K562 (cell line): ENCODE measurements at regions not wholly inside any gene's neighbourhood (a gene's known extent, or its start where the extent isn't known, plus 50 kb on each side); places are given as distances from the start of the nearest gene placed in this dataset.

Experiments used
- CEBPG ChIP-seq, 3 experiments: fragments of 200-800 bp in 1 of 3; sonication (Bioruptor generic) in 1 of 3; sonication (generic) in 1 of 3; formaldehyde crosslinking in 1 of 3; IDR thresholded peaks in 2 of 3; conservative IDR thresholded peaks in 1 of 3; 2 replicates each; pipeline versions ENCODE4 v1.6.1 to v1.8.0; 2016 to 2022; ENCODE audit warnings: missing compliant biosample characterization in 2 of 3, missing genetic modification characterization in 2 of 3, mild to moderate bottlenecking in 1 of 3, missing genetic modification reagents in 1 of 3
- EGR1 ChIP-seq: fragments of 450-650 bp; conservative IDR thresholded peaks from 2 replicates; pipeline ENCODE4 v1.6.1; 2017; ENCODE audit warnings: mild to moderate bottlenecking
- EP300 ChIP-seq: IDR thresholded peaks from 2 replicates; pipeline ENCODE4 v1.6.1; 2012; ENCODE audit warnings: low read length, improper control_type of control experiment
- FOXM1 ChIP-seq, 2 experiments: fragments of 450-650 bp in 1 of 2; sonication (generic) in 1 of 2; formaldehyde crosslinking in 1 of 2; IDR thresholded peaks; 2 replicates each; pipeline versions ENCODE4 v1.6.1 to v1.9.0; 2017 to 2022; ENCODE audit warnings: low read depth in 2 of 2, mild to moderate bottlenecking in 2 of 2, missing genetic modification reagents in 1 of 2, moderate library complexity in 1 of 2
- IRF1 ChIP-seq: sonication (generic); formaldehyde crosslinking; IDR thresholded peaks from 2 replicates; pipeline ENCODE4 v1.8.0; 2022; ENCODE audit warnings: missing genetic modification reagents, mild to moderate bottlenecking, borderline replicate concordance
- MTA3 ChIP-seq: fragments of 450-650 bp; formaldehyde crosslinking; IDR thresholded peaks from 2 replicates; pipeline ENCODE4 v1.6.1; 2017; ENCODE audit warnings: mild to moderate bottlenecking, borderline replicate concordance
- NR2C1 ChIP-seq, 2 experiments: fragments of 450-650 bp; IDR thresholded peaks; 2 replicates each; pipeline ENCODE4 v1.6.1; 2017; ENCODE audit warnings: mild to moderate bottlenecking in 2 of 2, antibody characterized with exemption in 1 of 2, inconsistent platforms in 1 of 2, missing compliant biosample characterization in 1 of 2, missing genetic modification characterization in 1 of 2
- NR4A1 ChIP-seq, 2 experiments: fragments of 250-450 bp in 1 of 2; fragments of 450-650 bp in 1 of 2; sonication (Bioruptor Pico) in 1 of 2; IDR thresholded peaks; 2 replicates each; pipeline versions ENCODE4 v1.4.0 to v1.6.1; 2016 to 2020; ENCODE audit warnings: mild to moderate bottlenecking in 2 of 2, missing compliant biosample characterization in 1 of 2, missing genetic modification characterization in 1 of 2, moderate library complexity in 1 of 2
- PHB2 ChIP-seq: fragments of 450-650 bp; IDR thresholded peaks from 2 replicates; pipeline ENCODE4 v1.6.1; 2017; ENCODE audit warnings: low read depth
- POLR2A ChIP-seq: fragments of 450-650 bp; conservative IDR thresholded peaks from 2 replicates; pipeline ENCODE4 v1.6.1; 2016
- REST ChIP-seq, 2 experiments: fragments of 450-650 bp; formaldehyde crosslinking in 1 of 2; IDR thresholded peaks; 2 replicates each; pipeline versions ENCODE4 v1.4.0 to v1.6.1; 2014 to 2020; ENCODE audit warnings: mild to moderate bottlenecking in 2 of 2, borderline replicate concordance in 1 of 2, low read depth in 1 of 2
- RFX5 ChIP-seq: IDR thresholded peaks from 2 replicates; pipeline ENCODE4 v1.6.1; 2011; ENCODE audit warnings: low read depth, mild to moderate bottlenecking, improper control_type of control experiment, low read length
- SMC3 ChIP-seq: conservative IDR thresholded peaks from 2 replicates; pipeline ENCODE4 v1.6.1; 2011; ENCODE audit warnings: low read depth, low read length, improper control_type of control experiment; ENCODE audit not compliant: insufficient read depth
- ZNF121 ChIP-seq: sonication (generic); formaldehyde crosslinking; conservative IDR thresholded peaks from 2 replicates; pipeline ENCODE4 v1.8.0; 2022; ENCODE audit warnings: missing genetic modification reagents

GRCh38 chr18:10351858-10352257 is 102.6 kb upstream of the APCDD1 start:
- no peak for TF ChIP-seq FOXM1 (IDR thresholded peaks at IDR 0.05; ENCODE audit: low read depth)
- no peak for TF ChIP-seq FOXM1 (CRISPR knock-in tag; IDR thresholded peaks at IDR 0.05; ENCODE audit: low read depth)
- TF ChIP-seq NR2C1 (IDR thresholded peaks at IDR 0.05) = no peak
- no peak for TF ChIP-seq NR2C1 (tag; IDR thresholded peaks at IDR 0.05)
- TF ChIP-seq NR4A1 (CRISPR knock-in tag; IDR thresholded peaks at IDR 0.05) = no peak
- TF ChIP-seq NR4A1 (tag; IDR thresholded peaks at IDR 0.05) = no peak
- no peak for TF ChIP-seq RFX5
- TF ChIP-seq IRF1 (CRISPR knock-in tag) = no peak
- TF ChIP-seq ZNF121 (CRISPR knock-in tag) = no peak
- no peak for TF ChIP-seq MTA3
- TF ChIP-seq PHB2 = no peak
- no peak for TF ChIP-seq EP300
- no peak for TF ChIP-seq POLR2A
- TF ChIP-seq REST (IDR thresholded peaks at IDR 0.05; ENCODE audit: borderline replicate concordance) = no peak
- TF ChIP-seq REST (CRISPR knock-in tag; IDR thresholded peaks at IDR 0.05; ENCODE audit: low read depth) = no peak
- no peak for TF ChIP-seq SMC3
- TF ChIP-seq CEBPG (CRISPR knock-in tag; IDR thresholded peaks at IDR 0.05) = no peak
- TF ChIP-seq CEBPG (tag; conservative IDR thresholded peaks at IDR 0.05 in 1 of 2, IDR thresholded peaks at IDR 0.05 in 1 of 2) = no peak
- no peak for TF ChIP-seq EGR1
